Liver (tissue), 3 donors: ENCODE measurements at regions not wholly inside any gene's neighbourhood (a gene's known extent, or its start where the extent isn't known, plus 50 kb on each side); places are given as distances from the start of the nearest gene placed in this dataset.

Experiments
- ATF3 ChIP-seq: IDR thresholded peaks from 2 replicates; pipeline ENCODE4 v1.6.1; 2016; ENCODE audit warnings: antibody characterized with exemption
- CTCF ChIP-seq: fragments of 150-350 bp; IDR thresholded peaks from 2 replicates; pipeline ENCODE4 v1.5.1; 2017; ENCODE audit warnings: improper control_type of control experiment, low read depth, low read length; ENCODE audit not compliant: missing input control
- EGR1 ChIP-seq, 2 donors: IDR thresholded peaks; 2 replicates each; pipeline ENCODE4 v1.6.1; 2016 to 2018; ENCODE audit warnings: antibody characterized with exemption in 2 of 2, low read depth in 2 of 2
- FOXA1 ChIP-seq: IDR thresholded peaks from 2 replicates; pipeline ENCODE4 v1.6.1; 2016; ENCODE audit warnings: antibody characterized with exemption
- GABPA ChIP-seq, 2 donors: IDR thresholded peaks in 1 of 2; conservative IDR thresholded peaks in 1 of 2; 2 replicates each; pipeline ENCODE4 v1.6.1; 2016; ENCODE audit warnings: antibody characterized with exemption in 2 of 2, mild to moderate bottlenecking in 1 of 2, moderate library complexity in 1 of 2
- HNF4A ChIP-seq, 2 donors: conservative IDR thresholded peaks; 2 replicates each; pipeline ENCODE4 v1.6.1; 2016; ENCODE audit warnings: antibody characterized with exemption in 2 of 2, mild to moderate bottlenecking in 2 of 2
- MAX ChIP-seq: IDR thresholded peaks from 2 replicates; pipeline ENCODE4 v1.6.1; 2016; ENCODE audit warnings: antibody characterized with exemption
- RAD21 ChIP-seq, 2 donors: IDR thresholded peaks; 2 replicates each; pipeline ENCODE4 v1.6.1; 2016; ENCODE audit warnings: antibody characterized with exemption in 2 of 2, mild to moderate bottlenecking in 2 of 2
- REST ChIP-seq: IDR thresholded peaks from 2 replicates; pipeline ENCODE4 v1.6.1; 2016; ENCODE audit warnings: antibody characterized with exemption, mild to moderate bottlenecking
- TAF1 ChIP-seq: conservative IDR thresholded peaks from 2 replicates; pipeline ENCODE4 v1.6.1; 2016; ENCODE audit warnings: antibody characterized with exemption, mild to moderate bottlenecking
- YY1 ChIP-seq: IDR thresholded peaks from 2 replicates; pipeline ENCODE4 v1.6.1; 2016; ENCODE audit warnings: antibody characterized with exemption, mild to moderate bottlenecking
- TF ChIP-seq, protein P1 (sequence below): IDR thresholded peaks from 2 replicates; pipeline ENCODE4 v1.6.1; 2016; ENCODE audit warnings: antibody characterized with exemption
- donor health status: healthy.
- donor health status: healthy.

DNA sequence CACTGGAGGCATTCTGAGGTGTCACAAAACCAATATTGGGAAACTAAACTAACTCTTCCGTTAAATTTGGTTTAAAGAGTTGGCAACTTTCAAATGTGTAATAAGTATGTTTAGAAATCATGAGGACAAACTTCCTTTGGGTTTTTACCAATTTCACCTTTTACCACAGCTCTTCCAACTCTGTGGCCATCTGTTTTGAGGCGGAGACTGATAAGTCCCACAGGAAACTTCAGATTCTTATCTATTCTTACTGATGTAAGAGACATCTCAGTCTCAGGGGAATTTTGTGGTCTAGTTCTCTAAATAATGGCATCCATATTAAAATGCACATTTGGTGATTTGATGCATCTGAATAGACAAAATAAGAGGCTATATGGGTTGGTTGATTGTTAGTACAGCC is 229.2 kb upstream of the AFF2 start:
- no peak for TF ChIP-seq CTCF
- no peak for TF ChIP-seq REST
- no peak for TF ChIP-seq ATF3
- no peak for TF ChIP-seq FOXA1
- TF ChIP-seq GABPA (IDR thresholded peaks at IDR 0.05 in 1 of 2, conservative IDR thresholded peaks at IDR 0.05 in 1 of 2): no peak
- no peak for TF ChIP-seq MAX
- TF ChIP-seq RAD21 (IDR thresholded peaks at IDR 0.05): no peak
- TF ChIP-seq HNF4A (conservative IDR thresholded peaks at IDR 0.05): no peak
- TF ChIP-seq, protein P1, sequence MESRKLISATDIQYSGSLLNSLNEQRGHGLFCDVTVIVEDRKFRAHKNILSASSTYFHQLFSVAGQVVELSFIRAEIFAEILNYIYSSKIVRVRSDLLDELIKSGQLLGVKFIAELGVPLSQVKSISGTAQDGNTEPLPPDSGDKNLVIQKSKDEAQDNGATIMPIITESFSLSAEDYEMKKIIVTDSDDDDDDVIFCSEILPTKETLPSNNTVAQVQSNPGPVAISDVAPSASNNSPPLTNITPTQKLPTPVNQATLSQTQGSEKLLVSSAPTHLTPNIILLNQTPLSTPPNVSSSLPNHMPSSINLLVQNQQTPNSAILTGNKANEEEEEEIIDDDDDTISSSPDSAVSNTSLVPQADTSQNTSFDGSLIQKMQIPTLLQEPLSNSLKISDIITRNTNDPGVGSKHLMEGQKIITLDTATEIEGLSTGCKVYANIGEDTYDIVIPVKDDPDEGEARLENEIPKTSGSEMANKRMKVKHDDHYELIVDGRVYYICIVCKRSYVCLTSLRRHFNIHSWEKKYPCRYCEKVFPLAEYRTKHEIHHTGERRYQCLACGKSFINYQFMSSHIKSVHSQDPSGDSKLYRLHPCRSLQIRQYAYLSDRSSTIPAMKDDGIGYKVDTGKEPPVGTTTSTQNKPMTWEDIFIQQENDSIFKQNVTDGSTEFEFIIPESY: no peak
- TF ChIP-seq TAF1: no peak
- TF ChIP-seq EGR1 (IDR thresholded peaks at IDR 0.05; ENCODE audit: low read depth in 2 of 2): no peak
- TF ChIP-seq YY1: no peak
